ENCODE measurements at regions not wholly inside any gene's neighbourhood (a gene's known extent, or its start where the extent isn't known, plus 50 kb on each side); places are given as distances from the start of the nearest gene placed in this dataset.

DNA sequence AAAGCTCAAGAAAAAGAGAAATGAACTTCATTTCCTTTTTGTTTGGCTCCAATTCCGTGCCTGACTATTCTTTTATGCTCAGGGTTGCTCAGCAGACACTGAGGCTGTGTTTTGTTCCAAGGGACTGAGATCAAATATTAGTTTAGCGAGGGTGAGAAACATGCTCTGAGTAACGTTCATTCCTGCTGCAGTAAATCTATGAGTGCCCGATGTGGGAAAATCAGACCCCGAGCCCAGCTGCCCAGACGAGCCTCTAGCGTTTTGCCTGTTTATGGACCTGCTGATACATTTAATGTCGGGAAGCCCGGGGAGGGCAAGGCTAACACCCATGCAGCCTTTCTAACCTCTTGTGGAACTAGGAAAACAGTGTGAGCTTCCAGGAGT lies 119.2 kb downstream of the VAPA start:
- DNase-seq (ENCODE audit: low spot score) = no peak

DNA sequence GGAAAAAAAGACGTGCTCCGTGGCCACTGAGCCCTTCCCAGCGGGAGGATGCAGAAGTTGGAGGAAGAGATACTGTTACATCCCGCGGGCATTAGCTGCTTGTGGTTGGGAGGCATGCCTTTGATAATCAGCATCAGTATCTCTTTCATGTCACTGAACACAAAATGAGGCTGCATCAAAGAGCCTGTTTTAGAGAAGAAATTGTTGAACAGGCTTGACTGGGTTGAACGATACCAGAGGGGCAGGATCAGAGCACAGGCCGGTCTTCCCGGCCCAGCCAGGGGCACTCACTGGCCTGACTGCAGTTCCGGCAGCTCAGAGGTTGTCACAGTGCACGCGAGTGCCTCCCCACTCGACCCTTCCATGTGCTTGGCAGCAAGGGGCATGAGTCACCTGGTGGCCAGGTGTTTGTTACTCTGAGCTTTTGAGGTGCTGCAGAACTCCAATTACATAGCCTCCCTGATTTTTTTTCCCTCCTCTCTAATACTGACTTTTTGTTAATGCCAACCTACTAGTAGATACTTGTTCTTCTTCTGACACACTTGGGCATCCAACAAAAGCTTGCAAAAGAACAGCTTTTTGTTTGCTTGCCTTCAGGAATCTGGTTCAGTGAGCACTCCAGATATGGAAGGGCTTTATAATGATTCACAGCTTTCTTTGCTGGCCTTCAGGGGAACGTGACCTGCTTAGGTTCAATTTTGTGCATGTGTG lies 121.6 kb downstream of the VAPA start:
- peak; percentile 44 for DNase-seq (ENCODE audit: low spot score)

DNA sequence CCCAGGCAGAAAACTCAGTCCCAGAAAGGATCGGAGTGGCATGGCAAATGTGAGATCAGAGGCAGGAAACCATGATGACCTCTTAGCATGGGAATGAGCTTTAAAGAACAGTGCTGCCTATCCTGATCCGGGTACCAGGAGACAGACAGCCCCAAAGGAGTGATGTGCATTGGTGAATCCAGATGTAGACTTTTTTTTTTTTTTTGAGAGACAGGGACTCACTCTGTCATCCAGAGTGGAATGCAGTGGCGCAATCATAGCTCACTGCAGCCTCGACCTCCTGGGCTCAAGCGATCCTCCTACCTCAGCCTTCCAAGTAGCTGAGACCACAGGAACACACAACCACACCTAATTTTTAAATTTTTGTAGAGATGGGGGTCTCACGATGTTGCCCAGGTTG lies 122.7 kb downstream of the VAPA start:
- DNase-seq (ENCODE audit: low spot score) = no peak

DNA sequence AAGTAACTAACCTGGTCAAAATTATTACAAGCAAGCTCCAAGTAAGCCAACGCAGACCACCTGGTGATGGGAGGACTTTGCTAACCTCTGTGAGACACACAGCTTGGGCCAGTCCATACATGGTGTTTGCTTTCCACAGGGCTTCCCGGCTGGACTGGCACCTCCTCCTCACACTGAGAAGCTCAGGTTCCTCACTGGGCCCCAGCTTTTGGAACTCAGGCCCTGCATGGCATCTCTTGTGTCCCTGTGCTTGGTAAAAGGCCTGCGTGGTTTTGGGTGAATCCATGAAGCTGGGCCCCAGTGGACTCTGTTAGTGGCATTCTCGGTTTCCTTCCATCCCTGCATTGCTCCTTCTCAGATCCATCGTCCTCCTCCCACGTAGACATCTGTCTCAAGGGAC lies 123.4 kb downstream of the VAPA start:
- DNase-seq (ENCODE audit: low spot score) = no peak

DNA sequence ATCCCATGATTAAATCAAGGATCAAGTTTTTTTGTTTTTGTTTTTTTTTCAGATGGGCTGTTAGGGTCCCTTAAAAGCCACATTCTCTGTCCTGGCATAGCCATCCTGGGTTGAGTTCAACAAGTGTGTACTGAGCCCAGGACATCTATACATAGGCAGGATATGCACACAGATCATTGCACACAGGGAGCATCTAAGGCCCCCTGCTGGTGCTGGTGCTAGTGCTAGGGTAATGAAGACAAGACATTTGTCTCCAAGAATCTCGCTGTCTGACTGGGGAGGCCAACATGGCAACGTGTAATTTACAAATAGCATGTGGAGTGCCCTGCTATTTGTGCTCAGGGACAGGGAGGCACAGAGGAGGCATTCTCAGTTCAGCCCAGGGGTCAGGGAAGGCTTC lies 124.5 kb downstream of the VAPA start:
- DNase-seq (ENCODE audit: low spot score) = no peak

DNA sequence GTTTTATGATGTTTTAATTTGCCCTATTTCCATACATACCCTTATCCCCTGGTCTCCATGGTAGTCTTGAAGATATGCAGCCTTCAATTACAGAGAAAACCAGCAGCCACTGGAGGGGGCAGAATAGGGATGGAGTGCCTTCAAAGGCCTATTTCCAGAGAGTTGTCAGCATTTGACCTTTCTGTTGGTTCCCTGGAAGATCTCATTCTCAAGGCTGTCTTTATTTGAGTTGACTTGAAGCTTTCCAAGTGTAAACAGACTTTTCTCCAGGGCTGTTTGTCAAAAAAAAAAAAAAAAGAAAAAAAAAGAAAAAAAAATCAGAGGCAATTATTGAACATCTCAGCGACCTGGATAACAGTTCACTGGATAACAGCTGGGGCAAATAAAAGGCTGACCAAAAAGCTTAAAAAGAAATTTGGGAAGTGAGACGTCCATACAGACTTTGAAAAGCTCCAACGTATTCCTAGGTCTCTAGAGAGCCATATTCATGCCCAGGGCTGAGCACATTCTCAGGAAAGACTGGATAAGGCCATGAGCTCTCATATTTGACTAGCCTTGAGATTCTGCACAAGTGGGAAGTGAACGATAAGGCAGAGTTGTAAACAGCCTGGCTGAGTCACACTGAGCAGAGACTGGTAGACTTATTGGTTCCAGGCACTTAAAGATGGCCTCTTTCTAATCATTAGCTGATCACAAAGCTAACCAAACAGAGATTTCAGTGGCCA lies 126.6 kb downstream of the VAPA start:
- DNase-seq (ENCODE audit: low spot score) = no peak

DNA sequence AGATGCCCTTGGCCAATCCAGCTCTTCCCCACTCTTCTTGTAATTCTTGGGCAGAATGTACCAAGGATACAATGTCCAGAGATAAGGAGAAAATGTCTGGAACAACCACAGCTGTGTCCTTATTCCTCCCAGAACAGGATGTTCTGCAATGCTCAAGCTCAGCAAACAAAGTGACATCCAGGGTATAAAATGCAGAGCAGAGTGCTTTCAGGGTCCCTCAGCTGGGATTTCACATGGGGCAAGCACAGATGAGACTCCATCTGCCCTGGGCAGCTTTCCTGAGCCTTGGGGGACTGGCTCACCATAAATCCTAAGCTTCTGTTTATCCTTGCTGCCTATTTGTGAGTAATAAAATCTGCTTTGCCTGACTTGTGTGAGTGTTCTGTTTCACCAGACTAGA lies 127.4 kb downstream of the VAPA start:
- DNase-seq (ENCODE audit: low spot score) = no peak

DNA sequence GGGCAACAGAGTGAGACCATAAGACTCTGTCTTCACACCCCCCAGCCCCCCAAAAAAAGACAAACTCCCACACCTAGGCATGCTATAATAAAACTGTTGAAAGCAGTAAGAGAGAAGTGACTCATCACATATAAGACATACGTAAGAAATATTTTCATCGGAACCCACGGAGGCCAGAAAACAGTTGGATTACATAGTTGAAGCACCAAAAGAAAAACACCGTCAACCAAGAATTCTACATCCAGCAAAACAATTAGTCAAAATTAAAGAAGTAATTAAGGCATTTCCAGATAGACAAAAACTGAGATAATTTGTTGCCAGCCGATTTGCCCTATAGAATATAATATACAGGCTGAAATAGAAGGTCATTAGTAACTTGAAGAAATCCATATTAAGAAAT lies 128.7 kb downstream of the VAPA start:
- DNase-seq (ENCODE audit: low spot score) = no peak

DNA sequence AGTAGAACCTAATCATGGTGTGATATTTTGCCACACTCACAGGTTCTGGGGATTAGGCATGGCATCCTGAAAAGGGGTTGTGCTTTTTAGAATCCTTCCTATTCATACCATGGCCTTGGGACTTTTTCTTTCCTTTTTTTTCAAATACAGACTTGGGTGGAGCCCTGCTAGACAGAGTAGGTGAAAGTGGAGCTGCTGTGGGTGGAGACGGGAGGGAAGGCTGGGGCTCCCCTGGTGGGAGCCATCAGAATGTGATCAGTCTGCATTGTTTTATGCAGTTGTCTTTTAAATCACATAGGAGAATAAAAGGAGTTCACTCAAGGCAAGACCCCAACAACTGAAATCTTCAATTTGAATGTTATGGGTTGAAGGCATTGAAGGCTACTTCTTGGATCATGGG lies 130.2 kb downstream of the VAPA start:
- DNase-seq (ENCODE audit: low spot score) = peak; percentile 54

DNA sequence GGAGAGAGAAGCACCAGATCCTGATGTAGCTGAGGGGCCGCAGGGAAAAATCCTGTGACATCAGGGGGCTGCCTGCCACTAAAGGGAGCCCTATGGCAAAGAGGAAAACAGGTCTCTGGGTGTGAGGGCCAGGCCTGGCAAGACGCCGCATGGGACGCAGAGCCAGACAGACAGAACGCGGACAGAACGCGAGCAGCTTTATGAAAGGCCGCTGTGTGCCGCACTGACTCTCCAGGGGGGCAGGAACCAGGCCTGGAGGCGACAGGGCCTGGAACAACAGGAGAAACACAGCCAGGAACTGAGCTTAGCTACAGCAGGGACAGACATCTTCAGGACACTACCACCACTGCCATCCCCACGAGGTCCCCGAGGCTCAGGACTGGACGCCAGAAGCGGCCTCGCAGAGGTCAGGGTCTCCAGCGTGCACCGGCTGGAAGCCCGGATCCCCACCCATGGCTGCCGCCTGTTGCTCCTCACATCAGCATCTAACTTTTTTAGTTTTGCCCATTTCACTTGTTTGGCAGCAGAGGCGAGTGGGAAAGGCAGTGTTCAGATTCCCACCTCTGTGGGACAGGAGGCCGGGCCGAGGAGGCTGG lies 131.6 kb downstream of the VAPA start:
- DNase-seq (ENCODE audit: low spot score) = no peak

DNA sequence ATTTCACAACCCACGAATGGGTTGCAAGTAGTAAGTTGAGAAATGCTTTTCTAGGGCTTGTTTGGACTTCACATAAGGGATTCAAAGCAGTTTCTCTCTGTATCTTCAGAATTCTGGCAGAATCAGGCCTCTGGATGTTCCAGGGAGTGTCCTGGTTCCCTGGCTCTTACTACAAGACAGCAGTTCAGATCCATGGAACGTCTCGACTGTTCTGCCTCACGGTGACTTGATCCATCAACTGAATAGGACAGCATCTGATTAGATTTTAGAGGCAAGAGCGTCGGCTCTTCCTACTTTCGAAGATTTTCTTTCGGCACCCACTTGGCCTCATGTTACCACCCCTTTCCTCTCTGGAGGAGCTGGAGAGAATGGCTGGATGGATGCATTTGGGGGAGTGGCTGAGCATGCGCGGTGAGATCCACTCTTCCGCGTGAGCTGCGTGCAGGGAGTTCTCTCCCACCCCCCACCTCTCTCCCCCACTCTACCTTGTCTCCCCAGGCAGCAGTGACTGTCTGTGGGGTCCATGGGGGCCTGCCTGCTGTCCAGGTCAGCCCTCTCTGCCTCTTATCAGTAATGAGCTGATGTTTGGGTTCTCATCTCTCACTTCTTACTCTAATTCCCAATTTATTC lies 132.5 kb downstream of the VAPA start:
- DNase-seq (ENCODE audit: low spot score) = no peak

DNA sequence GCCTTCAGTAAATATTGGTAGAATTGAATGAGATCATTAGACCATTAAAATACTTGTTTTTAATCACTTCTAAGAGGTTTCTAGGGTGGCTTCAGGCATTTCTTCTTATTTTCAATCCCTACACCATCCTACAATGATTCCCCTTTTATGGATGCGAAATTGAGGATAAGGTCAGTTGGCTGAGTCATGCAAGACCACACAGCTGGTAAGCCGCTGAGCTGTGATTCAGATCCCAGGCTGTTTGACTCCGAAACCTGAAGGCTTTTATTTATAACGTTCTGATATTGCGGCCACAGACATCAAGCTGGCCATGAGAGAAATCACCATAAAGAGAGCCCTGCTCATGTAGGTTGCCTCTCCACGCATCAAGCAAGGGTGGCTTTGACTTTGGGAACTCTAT lies 133.4 kb downstream of the VAPA start:
- no peak for DNase-seq (ENCODE audit: low spot score)

DNA sequence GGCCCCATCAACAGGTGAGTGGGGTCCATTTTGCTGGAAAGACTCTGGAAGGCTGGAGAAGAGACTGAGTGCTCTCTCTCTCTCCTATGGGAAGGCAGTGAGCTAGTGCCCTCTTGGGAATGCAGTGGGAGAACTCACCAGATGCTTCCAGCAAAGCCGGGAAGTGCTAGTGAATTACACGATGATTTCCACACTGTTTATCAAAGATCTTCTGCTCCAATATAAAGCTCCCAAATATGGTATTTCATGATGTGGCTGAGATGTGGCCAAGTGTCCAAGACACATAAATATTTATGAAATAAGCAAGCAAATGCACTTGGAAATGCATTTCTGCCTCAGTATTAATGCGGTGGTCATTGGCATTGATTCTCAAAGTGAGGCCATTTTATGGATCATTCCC lies 135.9 kb downstream of the VAPA start:
- DNase-seq (ENCODE audit: low spot score) = no peak

DNA sequence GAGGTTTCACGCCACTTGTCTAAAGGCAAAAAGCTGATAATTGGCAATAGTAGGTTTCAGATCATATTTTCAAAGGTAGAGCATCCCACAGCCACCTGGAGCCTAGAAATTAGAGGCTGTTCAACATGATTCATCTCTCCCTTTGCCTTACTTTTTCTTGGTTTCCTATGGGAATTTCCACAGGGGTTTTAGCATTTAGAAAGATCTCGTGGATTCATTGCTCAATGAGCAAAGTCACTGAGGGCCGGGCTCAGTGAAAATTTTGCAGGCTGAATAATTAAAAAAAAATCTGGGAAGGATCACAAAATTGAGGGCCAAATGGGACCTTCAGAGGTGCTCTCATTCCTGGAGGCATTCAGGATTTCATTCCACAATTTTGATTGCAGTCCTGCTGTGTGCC lies 137.1 kb downstream of the VAPA start:
- no peak for DNase-seq (ENCODE audit: low spot score)

DNA sequence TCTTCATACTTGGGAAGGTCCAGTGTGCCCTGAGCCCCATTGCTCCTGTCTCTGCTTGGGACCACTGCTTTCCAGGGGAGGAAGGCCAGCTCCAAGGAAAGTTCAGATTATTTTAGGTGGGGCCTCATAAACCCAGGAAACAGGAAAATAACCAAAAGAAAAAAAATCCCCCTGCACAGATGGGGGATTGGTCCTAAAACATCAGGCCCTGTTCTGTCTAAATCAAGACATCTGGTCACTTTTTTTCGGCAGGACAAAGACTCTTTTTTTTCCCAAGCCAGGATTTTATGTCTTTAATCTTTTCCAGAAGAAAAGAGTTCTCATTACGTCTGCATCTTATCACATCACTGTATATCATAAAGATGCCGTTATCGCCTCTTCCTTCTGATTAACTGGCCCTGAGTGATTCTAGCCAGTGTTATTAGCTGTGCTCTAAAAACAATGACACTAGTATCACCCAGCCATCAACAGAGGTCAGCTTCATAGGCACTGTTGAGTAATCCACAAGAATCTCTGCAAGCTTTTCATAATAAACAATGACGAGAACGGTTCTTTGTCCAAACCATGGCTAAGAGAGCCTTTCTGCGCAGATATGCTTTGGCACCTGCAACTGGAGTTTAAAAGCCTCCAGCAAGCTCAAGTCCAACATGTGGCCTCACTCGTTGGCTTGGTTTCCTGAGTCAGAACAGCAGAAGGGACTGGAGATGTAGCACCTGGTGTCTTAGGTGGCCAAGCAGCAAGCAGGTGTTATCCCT lies 138.2 kb downstream of the VAPA start:
- no peak for DNase-seq (ENCODE audit: low spot score)

DNA sequence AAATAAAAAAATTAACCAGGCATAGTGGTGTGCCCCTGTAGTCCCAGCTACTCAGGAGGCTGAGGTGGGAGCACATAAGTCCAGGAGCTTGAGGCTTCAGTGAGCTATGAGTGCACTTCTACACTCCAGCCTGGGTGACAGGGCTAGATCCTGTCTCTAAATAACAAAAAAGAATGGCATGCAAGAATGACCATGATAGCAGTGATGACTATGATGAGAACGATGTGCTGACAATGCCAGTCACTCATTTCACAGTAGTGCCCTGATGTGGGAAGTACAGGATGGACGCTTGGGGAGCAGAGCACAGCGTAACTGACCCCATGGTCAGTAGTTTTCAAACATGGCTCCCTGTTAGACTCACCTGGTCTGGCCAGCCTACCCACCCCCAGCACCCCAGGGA lies 139.1 kb downstream of the VAPA start:
- DNase-seq (ENCODE audit: low spot score) = no peak

DNA sequence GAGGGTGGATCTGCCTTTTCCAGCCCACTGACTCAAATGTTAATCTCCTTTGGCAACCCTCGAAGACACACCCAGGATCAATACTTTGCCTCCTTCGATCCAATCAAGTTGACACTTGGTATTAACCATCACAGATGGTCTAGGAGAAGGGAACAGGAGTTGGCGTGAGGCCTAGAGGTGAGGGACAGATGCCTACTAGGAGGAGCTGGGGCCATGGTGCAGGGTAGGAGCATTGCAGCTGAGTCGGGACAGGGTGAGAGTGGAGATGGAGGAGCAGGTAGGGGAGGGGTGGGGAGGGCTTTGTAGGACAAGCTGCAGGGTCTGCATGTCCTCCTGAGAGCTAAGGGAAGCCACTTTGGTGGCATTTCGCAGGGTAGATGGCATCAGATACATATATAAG lies 140.0 kb downstream of the VAPA start:
- DNase-seq (ENCODE audit: low spot score) = no peak

DNA sequence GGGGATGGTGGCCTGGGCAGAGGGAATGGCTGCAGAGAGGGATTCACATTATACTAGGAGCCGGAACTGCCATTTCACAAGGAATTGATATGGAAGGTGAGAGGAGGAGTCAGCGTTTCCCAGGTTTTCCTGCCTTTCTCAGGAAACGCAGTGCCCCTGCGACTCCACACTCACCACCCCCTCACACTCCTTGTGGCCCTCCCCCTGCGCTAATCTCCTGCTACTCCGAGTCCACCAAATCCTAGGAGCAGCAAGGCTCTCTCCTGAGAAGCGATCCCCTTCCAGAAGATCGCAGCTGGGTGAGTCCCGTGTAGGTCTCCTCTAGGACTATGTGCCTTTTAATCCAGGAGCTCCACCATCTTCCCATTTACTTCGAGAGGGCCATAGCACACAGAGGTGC lies 140.6 kb downstream of the VAPA start:
- DNase-seq (ENCODE audit: low spot score) = no peak

DNA sequence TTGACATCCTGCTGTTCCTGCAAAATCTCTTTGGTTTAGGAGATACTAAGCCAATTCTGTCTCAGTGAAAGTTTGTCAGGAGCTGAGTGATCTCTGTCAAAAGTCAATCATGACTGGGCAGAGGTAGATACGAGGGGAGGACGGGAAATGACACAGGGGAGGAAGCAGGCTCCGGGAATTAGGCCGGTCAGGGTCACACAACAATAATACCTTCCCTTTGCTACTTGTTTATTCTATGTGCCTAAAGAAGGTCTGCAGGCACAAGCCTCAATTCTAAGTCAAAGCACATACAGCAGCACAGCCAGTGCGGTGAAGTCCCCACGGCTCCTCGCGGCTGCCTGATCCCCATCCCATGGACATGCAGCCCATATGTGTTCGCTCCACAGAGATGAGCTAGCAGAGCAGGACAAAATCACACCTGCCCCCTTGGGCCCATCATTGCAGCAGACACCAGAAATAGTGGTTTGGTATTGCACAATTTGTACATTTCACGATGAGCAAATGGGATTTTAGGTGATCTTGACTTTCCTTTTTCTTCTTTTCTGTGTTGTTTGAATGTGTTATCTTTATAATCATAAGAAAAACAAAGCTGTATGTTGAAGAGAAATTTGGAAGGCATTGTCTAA lies 141.4 kb downstream of the VAPA start:
- DNase-seq (ENCODE audit: low spot score) = no peak

DNA sequence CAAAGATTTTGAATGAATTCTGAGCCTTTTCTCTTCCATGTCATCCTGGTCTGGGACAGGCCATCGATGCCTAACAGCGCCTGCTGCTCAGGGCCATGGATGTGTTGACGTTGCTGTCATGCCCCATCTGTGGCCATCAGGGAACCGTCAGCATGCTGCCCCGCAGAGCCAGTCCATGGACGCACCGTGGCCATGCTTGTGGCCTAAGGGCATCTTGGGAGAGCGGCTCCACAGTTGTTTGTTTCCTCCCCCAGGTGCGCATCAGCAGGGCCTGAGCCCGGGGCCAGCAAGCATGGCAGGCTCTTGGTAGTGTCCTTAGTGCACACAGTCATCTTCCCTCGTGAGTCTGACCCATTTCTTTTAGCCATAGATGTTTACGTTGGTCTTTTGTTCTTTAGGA lies 142.7 kb downstream of the VAPA start:
- no peak for DNase-seq (ENCODE audit: low spot score)

DNA sequence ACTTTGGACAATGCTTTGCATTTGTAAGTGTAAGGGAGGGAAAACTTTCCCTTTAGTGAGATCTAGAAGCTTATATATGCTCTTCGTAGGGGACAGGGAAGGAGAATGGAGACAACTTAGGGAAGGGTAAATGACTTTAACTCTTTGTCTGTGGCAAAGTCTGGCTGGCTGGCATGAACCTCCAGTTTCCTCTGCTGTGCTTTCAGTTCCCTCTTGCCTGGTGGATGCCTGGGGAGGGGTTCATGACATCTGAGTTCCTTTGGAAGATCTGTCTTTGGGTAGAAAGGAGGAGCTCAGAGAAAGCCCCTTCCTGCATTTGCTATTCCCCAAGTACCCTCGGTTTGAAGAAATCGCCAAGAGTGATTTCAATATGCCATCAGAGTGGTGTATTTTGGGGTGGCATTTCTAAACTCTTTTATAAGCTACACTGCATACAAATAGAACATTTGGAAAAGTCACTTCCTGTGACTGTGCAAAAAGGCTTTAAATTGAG lies 143.6 kb downstream of the VAPA start:
- no peak for DNase-seq (ENCODE audit: low spot score)

Data from HT-29 (cell line).